ENCODE measurements at regions not wholly inside any gene's neighbourhood (a gene's known extent, or its start where the extent isn't known, plus 50 kb on each side); places are given as distances from the start of the nearest gene placed in this dataset.
"Not testable (repeated sequence)": the region's sequence is repeated elsewhere in the genome, so short reads cannot be mapped to it uniquely, and the experiment has no call there.

DNA sequence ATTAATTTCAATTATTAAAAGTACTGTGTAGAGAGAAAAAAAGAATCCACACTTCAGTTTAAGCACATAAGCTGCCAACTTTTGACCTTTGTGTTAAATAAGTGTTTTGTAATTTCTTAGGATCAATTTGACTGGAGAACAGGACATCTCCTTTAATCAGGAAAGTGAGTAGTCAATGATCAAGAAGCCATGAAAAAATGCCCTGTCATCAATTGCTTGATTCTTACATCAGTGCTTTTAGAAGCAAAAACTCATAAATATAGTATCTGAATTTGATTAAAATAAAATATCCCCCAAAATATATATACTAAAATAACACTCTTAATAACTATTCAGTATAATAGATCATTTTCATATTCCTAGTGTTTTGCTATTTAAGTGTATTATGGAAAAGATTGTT is 409.0 kb downstream of the TAFA4 start:
- Histone ChIP-seq H3K27ac (ENCODE audit: low read depth, low read length, poor library complexity, severe bottlenecking) (no peak overlapping the region), H3F3A (ENCODE audit: insufficient read depth, low read length) (no peaks in the 10 kb centered on the region), H3K9me3 (ENCODE audit: low read length) (no peaks in the 10 kb centered on the region), H4K20me1 (ENCODE audit: insufficient read depth, low read length) (no peaks in the 10 kb centered on the region), H3K27me3 (ENCODE audit: insufficient read depth, low read length) (no peaks in the 10 kb centered on the region), H3K4me2 (ENCODE audit: low read length) (no peak overlapping the region), H3K4me1 (ENCODE audit: insufficient read depth, low read length, severe bottlenecking) (no peaks in the 10 kb centered on the region), H3K79me2 (ENCODE audit: insufficient read depth, low read length) (no peaks in the 10 kb centered on the region), H3K9ac (ENCODE audit: low read length) (no peak overlapping the region), H3K36me3 (ENCODE audit: insufficient read depth, low read length) (no peaks in the 10 kb centered on the region), H3K4me3 (ENCODE audit: low read depth, low read length, poor library complexity, severe bottlenecking) (no peak overlapping the region), H3K9me2 (ENCODE audit: low read depth, low read length) (no peaks in the 10 kb centered on the region), H2AFZ (ENCODE audit: low read length) (no peak overlapping the region)
- TF ChIP-seq EZH2 (IDR thresholded peaks at IDR 0.05; ENCODE audit: borderline replicate concordance, low read length) = no peak
- TF ChIP-seq, protein P1, sequence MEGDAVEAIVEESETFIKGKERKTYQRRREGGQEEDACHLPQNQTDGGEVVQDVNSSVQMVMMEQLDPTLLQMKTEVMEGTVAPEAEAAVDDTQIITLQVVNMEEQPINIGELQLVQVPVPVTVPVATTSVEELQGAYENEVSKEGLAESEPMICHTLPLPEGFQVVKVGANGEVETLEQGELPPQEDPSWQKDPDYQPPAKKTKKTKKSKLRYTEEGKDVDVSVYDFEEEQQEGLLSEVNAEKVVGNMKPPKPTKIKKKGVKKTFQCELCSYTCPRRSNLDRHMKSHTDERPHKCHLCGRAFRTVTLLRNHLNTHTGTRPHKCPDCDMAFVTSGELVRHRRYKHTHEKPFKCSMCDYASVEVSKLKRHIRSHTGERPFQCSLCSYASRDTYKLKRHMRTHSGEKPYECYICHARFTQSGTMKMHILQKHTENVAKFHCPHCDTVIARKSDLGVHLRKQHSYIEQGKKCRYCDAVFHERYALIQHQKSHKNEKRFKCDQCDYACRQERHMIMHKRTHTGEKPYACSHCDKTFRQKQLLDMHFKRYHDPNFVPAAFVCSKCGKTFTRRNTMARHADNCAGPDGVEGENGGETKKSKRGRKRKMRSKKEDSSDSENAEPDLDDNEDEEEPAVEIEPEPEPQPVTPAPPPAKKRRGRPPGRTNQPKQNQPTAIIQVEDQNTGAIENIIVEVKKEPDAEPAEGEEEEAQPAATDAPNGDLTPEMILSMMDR (IDR thresholded peaks at IDR 0.05; ENCODE audit: low read length) = no peak

- Histone ChIP-seq H3K4me1 (ENCODE audit: insufficient read depth, low read length, severe bottlenecking) (no peaks in the 10 kb centered on the region), H3K27me3 (ENCODE audit: insufficient read depth, low read length) (no peaks in the 10 kb centered on the region), H3K79me2 (ENCODE audit: insufficient read depth, low read length) (no peaks in the 10 kb centered on the region), H3K4me3 (ENCODE audit: low read depth, low read length, poor library complexity, severe bottlenecking) (no peak overlapping the region), H2AFZ (ENCODE audit: low read length) (no peak overlapping the region), H3K36me3 (ENCODE audit: insufficient read depth, low read length) (no peaks in the 10 kb centered on the region), H3K9ac (ENCODE audit: low read length) (no peak overlapping the region), H3K4me2 (ENCODE audit: low read length) (no peak overlapping the region), H3F3A (ENCODE audit: insufficient read depth, low read length) (no peaks in the 10 kb centered on the region), H4K20me1 (ENCODE audit: insufficient read depth, low read length) (no peaks in the 10 kb centered on the region), H3K27ac (ENCODE audit: low read depth, low read length, poor library complexity, severe bottlenecking) (no peak overlapping the region), H3K9me2 (ENCODE audit: low read depth, low read length) (no peaks in the 10 kb centered on the region), H3K9me3 (ENCODE audit: low read length) (no peaks in the 10 kb centered on the region)
- TF ChIP-seq, protein P1 (IDR thresholded peaks at IDR 0.05; ENCODE audit: low read length) = no peak
- TF ChIP-seq EZH2 (IDR thresholded peaks at IDR 0.05; ENCODE audit: borderline replicate concordance, low read length) = no peak
These were observed 417.1 kb downstream of the TAFA4 start for GRCh38 chr3:68515237-68515636.

DNA sequence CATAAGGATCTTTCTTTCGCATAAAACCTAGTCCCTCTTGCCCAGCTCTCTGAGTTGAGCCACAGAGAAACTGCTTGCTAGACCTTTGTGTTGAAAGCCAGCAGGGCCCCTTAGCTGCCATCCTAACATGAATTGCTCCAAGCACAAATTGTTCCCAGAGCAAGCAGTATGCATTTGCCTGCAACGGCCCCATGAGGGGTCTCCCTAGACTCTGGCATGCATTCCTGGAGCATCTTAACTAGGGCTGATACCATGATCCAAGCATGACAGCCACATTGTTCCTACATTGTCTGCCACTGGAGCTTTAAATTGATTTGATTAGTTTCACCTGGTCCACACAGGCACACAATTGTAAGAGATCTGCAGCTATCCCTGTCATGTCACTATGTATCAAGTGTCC is 428.1 kb downstream of the TAFA4 start:
- no peaks in the 10 kb centered on the region for H3K4me1 ChIP-seq (ENCODE audit: insufficient read depth, low read length, severe bottlenecking)
- no peak overlapping the region for H3K27ac ChIP-seq (ENCODE audit: low read depth, low read length, poor library complexity, severe bottlenecking)
- TF ChIP-seq, protein P1 (IDR thresholded peaks at IDR 0.05; ENCODE audit: low read length) = no peak
- no peak for TF ChIP-seq EZH2 (IDR thresholded peaks at IDR 0.05; ENCODE audit: borderline replicate concordance, low read length)

GRCh38 chr3:68485845-68486244 is 446.5 kb downstream of the TAFA4 start:
- H3K27ac ChIP-seq (ENCODE audit: low read depth, low read length, poor library complexity, severe bottlenecking); H3K36me3 ChIP-seq (ENCODE audit: insufficient read depth, low read length); H3K9me2 ChIP-seq (ENCODE audit: low read depth, low read length); H3K4me1 ChIP-seq (ENCODE audit: insufficient read depth, low read length, severe bottlenecking); H3K9me3 ChIP-seq (ENCODE audit: low read length); H3K4me2 ChIP-seq (ENCODE audit: low read length); H2AFZ ChIP-seq (ENCODE audit: low read length); H3K79me2 ChIP-seq (ENCODE audit: insufficient read depth, low read length); H3F3A ChIP-seq (ENCODE audit: insufficient read depth, low read length); H3K9ac ChIP-seq (ENCODE audit: low read length); H3K4me3 ChIP-seq (ENCODE audit: low read depth, low read length, poor library complexity, severe bottlenecking); H4K20me1 ChIP-seq (ENCODE audit: insufficient read depth, low read length); H3K27me3 ChIP-seq (ENCODE audit: insufficient read depth, low read length): not testable (repeated sequence)

More for the DNA sequence above, 428.1 kb downstream of the TAFA4 start:
- H3F3A ChIP-seq (ENCODE audit: insufficient read depth, low read length) = no peaks in the 10 kb centered on the region
- H2AFZ ChIP-seq (ENCODE audit: low read length) = no peak overlapping the region
- no peak overlapping the region for H3K9ac ChIP-seq (ENCODE audit: low read length)
- H4K20me1 ChIP-seq (ENCODE audit: insufficient read depth, low read length) = no peaks in the 10 kb centered on the region
- H3K9me3 ChIP-seq (ENCODE audit: low read length) = no peaks in the 10 kb centered on the region
- H3K79me2 ChIP-seq (ENCODE audit: insufficient read depth, low read length) = no peaks in the 10 kb centered on the region
- no peaks in the 10 kb centered on the region for H3K9me2 ChIP-seq (ENCODE audit: low read depth, low read length)
- H3K4me2 ChIP-seq (ENCODE audit: low read length) = no peak overlapping the region
- no peak overlapping the region for H3K4me3 ChIP-seq (ENCODE audit: low read depth, low read length, poor library complexity, severe bottlenecking)
- no peaks in the 10 kb centered on the region for H3K36me3 ChIP-seq (ENCODE audit: insufficient read depth, low read length)
- no peaks in the 10 kb centered on the region for H3K27me3 ChIP-seq (ENCODE audit: insufficient read depth, low read length)

Measured in OCI-LY1 (cell line).